Stomach (tissue), 4 donors: ENCODE measurements at regions not wholly inside any gene's neighbourhood (a gene's known extent, or its start where the extent isn't known, plus 50 kb on each side); places are given as distances from the start of the nearest gene placed in this dataset.

ENCODE experiments used
- POLR2A ChIP-seq, 4 donors: fragments of 450-650 bp; IDR thresholded peaks; one replicate each; pipeline ENCODE4 v1.6.1; 2016; ENCODE audit warnings: antibody characterized with exemption in 4 of 4, control low read depth in 2 of 4, mild to moderate bottlenecking in 1 of 4, moderate library complexity in 1 of 4
- TF ChIP-seq, protein P1 (sequence below), 7 experiments: fragments of 450-650 bp in 4 of 7; fragments of 200-600 bp in 3 of 7; sonication (generic) in 3 of 7; IDR thresholded peaks; one replicate each; pipeline ENCODE4 v1.5.1; 2016 to 2019; ENCODE audit warnings: antibody characterized with exemption in 7 of 7, control low read depth in 2 of 7, mild to moderate bottlenecking in 1 of 7

DNA sequence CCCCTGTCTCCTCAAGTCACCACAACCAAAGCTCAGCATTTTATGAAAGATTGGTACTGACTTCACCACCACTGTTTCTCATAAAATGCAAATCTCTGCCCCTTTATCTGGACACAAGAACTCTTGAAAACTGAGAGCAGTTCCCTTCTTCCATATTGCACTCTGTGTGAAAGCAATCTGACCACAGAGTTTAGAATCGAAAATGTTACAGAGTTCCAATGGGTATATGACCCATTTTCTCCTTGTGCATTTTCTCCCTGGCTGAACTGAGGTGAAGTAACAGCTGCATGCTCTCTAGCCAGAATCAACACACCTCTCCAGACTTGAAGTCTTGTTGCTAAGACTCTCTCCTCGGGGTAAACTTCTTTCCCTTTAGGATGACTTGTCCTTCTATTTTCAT lies 111.0 kb upstream of the PLCXD3 start:
- TF ChIP-seq, protein P1, sequence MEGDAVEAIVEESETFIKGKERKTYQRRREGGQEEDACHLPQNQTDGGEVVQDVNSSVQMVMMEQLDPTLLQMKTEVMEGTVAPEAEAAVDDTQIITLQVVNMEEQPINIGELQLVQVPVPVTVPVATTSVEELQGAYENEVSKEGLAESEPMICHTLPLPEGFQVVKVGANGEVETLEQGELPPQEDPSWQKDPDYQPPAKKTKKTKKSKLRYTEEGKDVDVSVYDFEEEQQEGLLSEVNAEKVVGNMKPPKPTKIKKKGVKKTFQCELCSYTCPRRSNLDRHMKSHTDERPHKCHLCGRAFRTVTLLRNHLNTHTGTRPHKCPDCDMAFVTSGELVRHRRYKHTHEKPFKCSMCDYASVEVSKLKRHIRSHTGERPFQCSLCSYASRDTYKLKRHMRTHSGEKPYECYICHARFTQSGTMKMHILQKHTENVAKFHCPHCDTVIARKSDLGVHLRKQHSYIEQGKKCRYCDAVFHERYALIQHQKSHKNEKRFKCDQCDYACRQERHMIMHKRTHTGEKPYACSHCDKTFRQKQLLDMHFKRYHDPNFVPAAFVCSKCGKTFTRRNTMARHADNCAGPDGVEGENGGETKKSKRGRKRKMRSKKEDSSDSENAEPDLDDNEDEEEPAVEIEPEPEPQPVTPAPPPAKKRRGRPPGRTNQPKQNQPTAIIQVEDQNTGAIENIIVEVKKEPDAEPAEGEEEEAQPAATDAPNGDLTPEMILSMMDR (IDR thresholded peaks at IDR 0.05), result no peak
- no peak for TF ChIP-seq POLR2A (IDR thresholded peaks at IDR 0.05)
